ENCODE measurements at regions not wholly inside any gene's neighbourhood (a gene's known extent, or its start where the extent isn't known, plus 50 kb on each side); places are given as distances from the start of the nearest gene placed in this dataset.
"Not testable (repeated sequence)": the region's sequence is repeated elsewhere in the genome, so short reads cannot be mapped to it uniquely, and the experiment has no call there.

DNA sequence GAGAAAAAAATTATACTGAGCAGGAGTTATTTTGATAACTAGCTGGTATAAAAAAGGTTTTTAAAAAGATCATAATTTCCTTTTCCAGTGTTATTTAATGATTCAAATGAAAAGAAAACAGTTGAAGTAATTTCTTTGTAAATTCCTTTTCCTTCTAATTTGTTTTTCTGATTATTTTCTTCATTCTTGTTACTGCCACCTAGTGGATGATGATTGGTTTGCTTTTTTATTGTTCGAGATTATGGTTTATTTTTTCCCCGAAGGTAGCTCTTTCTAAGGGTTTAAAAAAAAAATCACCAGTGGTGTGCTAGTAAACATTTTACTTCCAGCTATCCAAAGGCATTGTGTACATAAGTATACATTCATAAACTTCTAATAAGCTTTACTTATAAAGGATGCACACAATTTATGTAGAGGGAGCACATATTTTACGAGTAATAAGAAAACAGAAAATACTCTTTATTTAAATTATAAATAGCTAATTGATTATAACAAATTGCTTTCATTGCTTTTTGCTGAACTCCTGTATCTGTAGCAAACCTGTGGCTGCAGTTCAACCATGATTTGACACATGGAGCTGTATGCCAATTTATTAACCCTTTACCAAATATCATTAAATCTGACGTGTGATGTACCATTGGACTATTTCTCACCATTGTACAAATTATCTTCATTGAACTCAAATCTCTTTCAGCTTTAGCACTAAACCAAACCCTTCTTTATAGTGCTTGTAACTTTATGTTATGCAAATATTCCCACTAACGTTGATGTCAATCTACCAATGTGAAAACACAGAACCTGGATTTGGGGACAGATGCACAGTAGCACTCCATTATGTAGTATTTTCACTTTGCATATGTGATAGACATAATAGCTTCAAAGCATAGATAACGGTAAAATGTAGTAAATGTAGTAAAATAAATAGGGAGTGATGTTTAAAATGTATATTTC is 97.8 kb upstream of the ANK2 start:
- no peak for DNase-seq

GRCh38 chr4:112952313-112952700 is 97.1 kb upstream of the ANK2 start:
- no peak for DNase-seq

- DNase-seq: no peak
Measured at GRCh38 chr4:112953262-112953661, 96.2 kb upstream of the ANK2 start.

GRCh38 chr4:112954286-112954685 is 95.2 kb upstream of the ANK2 start:
- no peak for DNase-seq

DNA sequence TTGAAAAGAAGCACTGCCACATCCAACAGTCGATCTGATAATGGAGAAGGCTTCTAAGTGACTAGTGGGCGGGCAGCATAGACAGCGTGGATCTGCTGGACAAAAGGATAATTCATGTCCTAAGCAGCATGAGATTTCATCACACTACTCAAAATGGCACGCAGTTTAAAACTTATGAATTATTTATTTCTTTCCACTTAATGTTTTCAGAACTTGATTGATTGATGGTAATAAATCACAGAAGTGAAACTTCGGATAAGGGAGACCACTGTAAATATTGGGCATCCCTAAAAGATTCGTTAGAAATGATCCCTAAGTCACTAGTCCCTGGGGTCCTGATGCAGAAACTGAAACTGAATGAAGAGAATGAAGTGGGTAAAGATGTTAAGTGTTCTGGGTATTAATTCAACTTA is 93.0 kb upstream of the ANK2 start:
- no peak for DNase-seq

- not testable (repeated sequence) for DNase-seq
Measured at GRCh38 chr4:112957764-112958163, 91.7 kb upstream of the ANK2 start.

DNA sequence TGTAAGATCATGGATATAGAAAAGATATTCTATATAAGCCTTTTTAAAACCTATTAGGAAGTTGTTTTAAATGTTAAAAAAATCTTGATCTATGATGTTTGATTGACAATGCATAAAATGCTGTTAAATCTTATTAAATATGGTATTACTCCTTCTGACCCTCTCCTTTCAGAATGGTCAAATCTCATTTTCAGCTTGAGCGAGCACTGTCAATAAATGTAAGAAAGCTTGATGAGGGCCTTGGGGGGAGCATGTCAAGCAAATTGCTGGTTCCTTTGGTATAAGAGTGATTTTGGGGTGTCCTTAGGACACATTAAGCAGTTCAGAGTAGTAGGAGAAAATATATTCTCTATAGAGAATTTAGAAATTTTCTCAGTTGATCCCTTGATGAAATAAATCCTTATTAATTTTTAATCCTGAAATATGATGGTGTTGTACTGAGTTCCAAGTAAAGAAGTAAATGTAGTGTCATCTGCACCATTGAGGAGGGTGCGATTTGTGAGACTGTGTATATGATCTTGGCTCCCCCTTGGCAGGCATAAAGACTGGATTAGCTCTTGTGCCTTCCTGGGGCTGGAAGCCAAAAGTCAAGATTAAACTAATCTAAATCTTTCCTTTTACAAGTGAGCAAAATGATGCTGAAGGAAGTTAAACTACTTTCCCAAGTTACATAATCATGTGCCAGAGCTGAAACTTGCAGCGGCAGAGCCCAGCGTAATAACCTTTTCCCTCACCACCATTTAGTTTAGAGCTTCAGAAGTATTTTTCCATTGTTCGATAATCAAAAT is 82.6 kb upstream of the ANK2 start:
- no peak for DNase-seq

- no peak for DNase-seq
Measured at GRCh38 chr4:112968451-112969159, 80.8 kb upstream of the ANK2 start.

GRCh38 chr4:112970903-112971302 is 78.5 kb upstream of the ANK2 start:
- DNase-seq: no peak

DNA sequence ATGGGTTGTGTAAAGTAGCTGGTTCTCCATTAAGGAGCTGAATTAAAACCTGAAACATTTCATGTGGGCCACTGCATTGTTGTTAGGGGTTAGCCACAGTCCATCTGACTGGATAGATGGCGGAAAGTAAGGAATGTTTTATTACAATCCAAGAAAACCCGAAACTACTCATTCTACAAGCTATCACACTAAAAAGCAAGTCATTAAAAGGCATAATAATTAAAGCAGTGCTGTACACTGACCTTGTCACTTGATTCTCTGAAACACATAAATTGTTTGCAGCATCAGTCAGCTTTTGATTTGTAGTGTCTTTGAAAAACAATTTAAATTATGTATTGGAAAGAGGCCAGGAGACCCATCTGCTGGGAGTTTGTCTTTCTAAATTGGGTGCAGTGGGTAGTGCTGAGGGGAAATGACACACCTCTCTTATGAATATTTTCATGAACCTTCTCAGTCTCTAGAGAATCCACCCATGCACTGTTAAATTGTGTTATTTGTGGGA is 75.7 kb upstream of the ANK2 start:
- no peak for DNase-seq

GRCh38 chr4:112975567-112976355 is 73.7 kb upstream of the ANK2 start:
- no peak for DNase-seq

- DNase-seq: no peak
Measured at GRCh38 chr4:112978691-112979472, 70.6 kb upstream of the ANK2 start.

DNA sequence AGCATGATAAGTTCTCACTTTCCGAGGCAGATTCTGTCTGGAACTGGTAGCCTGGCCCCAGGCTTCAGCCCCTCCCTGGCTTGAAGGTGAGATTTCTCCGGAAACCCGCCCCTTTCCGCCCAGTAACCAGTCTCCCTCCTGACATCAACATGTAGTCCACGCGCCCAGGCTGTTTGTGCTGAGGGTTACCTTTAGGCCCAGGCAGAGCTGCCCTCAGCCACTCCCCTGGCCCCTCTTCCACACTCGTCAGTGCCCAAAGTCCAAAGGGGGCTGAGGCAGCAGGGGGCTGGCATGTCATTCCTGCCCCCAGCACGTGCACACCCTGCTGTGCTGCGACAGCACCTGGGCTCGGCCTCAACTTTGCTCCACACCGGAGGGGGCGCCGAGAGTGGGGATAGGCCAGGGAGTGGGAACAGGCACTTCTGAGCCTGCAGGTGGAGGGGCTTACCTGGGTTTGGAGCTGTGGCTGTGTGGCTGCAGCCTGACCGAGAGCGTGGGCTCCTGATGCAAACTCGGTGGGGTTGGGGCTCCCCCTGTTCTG is 69.5 kb upstream of the ANK2 start:
- DNase-seq: no peak

- no peak for DNase-seq
Measured at GRCh38 chr4:112982680-112983079, 66.8 kb upstream of the ANK2 start.

- no peak for DNase-seq
Measured at GRCh38 chr4:112994732-112995464, 54.6 kb upstream of the ANK2 start.
